ENCODE measurements at regions not wholly inside any gene's neighbourhood (a gene's known extent, or its start where the extent isn't known, plus 50 kb on each side); places are given as distances from the start of the nearest gene placed in this dataset.

DNA sequence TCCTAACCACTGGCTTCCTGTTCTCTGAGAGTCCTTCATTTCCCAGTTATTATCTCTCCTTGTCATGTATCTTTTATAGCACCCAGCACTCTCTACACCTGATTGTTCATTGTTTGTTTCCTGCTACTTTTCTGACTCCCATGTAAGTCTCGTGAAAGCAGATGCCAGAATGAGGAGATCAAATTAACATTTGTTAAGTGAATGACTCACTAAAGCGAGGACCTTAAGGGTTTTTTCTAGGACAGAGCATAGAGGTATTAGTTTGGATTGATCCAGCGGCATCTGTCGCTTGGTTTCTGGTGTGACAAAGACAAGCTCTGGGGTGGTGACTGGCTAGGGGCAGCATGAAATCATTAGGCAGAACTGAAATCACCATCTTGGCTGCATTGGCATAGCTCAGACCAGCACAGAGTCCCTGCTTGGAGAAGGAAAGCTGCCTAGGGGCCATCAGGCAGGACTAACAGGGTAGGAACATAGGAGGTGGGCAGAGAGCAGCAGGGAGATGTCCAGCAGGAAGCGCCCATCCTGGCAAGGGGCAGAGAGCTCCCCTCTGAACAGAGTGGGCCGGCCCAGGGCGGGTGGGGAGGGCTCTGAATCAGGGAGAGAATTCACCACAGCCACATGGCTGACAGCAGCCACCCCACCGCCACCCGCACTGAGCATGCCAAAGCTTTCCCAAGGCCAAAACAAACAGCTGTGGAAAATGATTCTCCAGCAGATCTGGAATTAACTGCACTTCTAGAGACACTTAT is 97.1 kb upstream of the CEP85L start:
- TF ChIP-seq, protein P1, sequence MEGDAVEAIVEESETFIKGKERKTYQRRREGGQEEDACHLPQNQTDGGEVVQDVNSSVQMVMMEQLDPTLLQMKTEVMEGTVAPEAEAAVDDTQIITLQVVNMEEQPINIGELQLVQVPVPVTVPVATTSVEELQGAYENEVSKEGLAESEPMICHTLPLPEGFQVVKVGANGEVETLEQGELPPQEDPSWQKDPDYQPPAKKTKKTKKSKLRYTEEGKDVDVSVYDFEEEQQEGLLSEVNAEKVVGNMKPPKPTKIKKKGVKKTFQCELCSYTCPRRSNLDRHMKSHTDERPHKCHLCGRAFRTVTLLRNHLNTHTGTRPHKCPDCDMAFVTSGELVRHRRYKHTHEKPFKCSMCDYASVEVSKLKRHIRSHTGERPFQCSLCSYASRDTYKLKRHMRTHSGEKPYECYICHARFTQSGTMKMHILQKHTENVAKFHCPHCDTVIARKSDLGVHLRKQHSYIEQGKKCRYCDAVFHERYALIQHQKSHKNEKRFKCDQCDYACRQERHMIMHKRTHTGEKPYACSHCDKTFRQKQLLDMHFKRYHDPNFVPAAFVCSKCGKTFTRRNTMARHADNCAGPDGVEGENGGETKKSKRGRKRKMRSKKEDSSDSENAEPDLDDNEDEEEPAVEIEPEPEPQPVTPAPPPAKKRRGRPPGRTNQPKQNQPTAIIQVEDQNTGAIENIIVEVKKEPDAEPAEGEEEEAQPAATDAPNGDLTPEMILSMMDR (IDR thresholded peaks at IDR 0.05) = no peak
- peak; percentile 59 for ATAC-seq
- Histone ChIP-seq H3K4me1 (ENCODE audit: low read depth) (no peaks in the 10 kb centered on the region), H3K4me3 (no peak overlapping the region), H3K36me3 (ENCODE audit: low read depth) (no peaks in the 10 kb centered on the region), H3K9me3 (no peaks in the 10 kb centered on the region)
- intact Hi-C loops (cut with DNase I, micrococcal nuclease) = no loop called here
- DNase-seq = peak in 1 of 3 donors; percentile 42

DNA sequence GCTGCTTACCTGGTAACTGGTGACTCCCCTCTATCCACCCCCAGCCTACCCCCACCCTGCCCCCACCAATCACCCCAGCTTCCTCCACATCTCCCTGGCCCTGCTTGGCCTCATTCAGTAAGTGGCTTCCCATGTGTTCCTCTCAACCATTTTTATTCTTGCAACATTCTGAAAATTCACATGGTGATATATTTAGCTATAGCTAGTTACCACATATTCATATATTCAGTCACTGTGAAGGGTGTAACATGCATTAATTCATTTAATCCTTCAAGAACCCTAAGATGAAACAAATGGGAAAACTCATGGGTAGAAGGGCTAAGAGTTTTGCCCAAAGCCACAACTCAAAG is 95.4 kb upstream of the CEP85L start:
- Histone ChIP-seq H3K36me3 (ENCODE audit: low read depth) (no peaks in the 10 kb centered on the region), H3K4me3 (no peak overlapping the region), H3K4me1 (ENCODE audit: low read depth) (no peaks in the 10 kb centered on the region), H3K9me3 (no peaks in the 10 kb centered on the region)
- TF ChIP-seq, protein P1 (IDR thresholded peaks at IDR 0.05) = no peak
- DNase-seq (no peak), ATAC-seq (no peak)
- intact Hi-C loops (cut with DNase I, micrococcal nuclease) = no loop called here

DNA sequence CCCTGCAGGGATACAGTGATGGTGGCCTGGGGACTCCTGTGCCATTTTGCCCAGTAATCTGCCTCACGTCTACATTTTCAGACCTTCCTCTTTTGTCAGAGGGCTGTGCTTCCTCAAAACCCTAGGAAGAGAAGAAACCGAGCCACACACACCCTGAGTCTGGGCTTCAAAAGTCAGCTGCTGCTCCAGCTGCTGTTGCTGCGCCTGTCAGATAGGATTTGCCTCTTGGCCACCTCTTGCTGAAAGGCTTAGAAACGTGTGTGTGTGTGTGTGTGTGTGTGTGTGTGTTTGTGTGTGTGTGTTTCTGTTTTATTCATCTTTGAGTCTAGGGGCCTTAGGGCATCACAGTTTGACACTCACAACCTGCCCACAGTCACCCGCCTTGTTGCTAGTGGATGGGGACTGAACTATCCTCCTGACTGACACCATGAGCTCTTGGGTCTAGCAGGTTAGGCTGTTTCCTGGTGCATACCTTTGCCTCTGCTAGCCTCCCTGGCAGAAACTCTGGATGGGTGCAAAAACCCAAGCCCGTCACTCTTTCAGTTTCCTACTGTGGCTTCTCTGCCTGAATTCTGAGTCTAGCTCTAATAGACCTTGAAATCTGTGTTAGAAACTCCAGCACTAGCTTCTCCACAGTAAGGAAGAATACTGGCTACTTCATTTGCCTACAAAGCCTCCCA is 94.9 kb upstream of the CEP85L start:
- Histone ChIP-seq H3K4me1 (ENCODE audit: low read depth) (no peaks in the 10 kb centered on the region), H3K36me3 (ENCODE audit: low read depth) (no peaks in the 10 kb centered on the region), H3K4me3 (no peak overlapping the region), H3K9me3 (no peaks in the 10 kb centered on the region)
- ATAC-seq (peak; percentile 54), DNase-seq (peak in 1 of 3 donors; percentile 14)
- TF ChIP-seq, protein P1 (IDR thresholded peaks at IDR 0.05) = no peak
- intact Hi-C loops (cut with DNase I, micrococcal nuclease) = no loop called here

GRCh38 chr6:118745156-118745555 is 93.8 kb upstream of the CEP85L start:
- TF ChIP-seq, protein P1 (IDR thresholded peaks at IDR 0.05) = no peak
- intact Hi-C loops (cut with DNase I, micrococcal nuclease) = no loop called here
- DNase-seq = no peak
- Histone ChIP-seq H3K4me3 (no peak overlapping the region), H3K36me3 (ENCODE audit: low read depth) (no peaks in the 10 kb centered on the region), H3K9me3 (no peaks in the 10 kb centered on the region), H3K4me1 (ENCODE audit: low read depth) (no peaks in the 10 kb centered on the region)
- ATAC-seq = no peak

- no peak for DNase-seq
- Histone ChIP-seq H3K4me3 (no peak overlapping the region), H3K4me1 (ENCODE audit: low read depth) (no peaks in the 10 kb centered on the region), H3K36me3 (ENCODE audit: low read depth) (no peaks in the 10 kb centered on the region), H3K9me3 (no peaks in the 10 kb centered on the region)
- TF ChIP-seq, protein P1 (IDR thresholded peaks at IDR 0.05) = no peak
- ATAC-seq = no peak
- intact Hi-C loops (cut with DNase I, micrococcal nuclease) = no loop called here
Measured at GRCh38 chr6:118744261-118744941, 93.0 kb upstream of the CEP85L start.
